Gastroesophageal sphincter (tissue), 3 donors: ENCODE measurements at regions not wholly inside any gene's neighbourhood (a gene's known extent, or its start where the extent isn't known, plus 50 kb on each side); places are given as distances from the start of the nearest gene placed in this dataset.

Source experiments
- POLR2A ChIP-seq, 2 donors: fragments of 450-650 bp; IDR thresholded peaks; one replicate each; pipeline ENCODE4 v1.6.1; 2017; ENCODE audit warnings: antibody characterized with exemption in 2 of 2, mild to moderate bottlenecking in 2 of 2, moderate library complexity in 1 of 2
- POLR2AphosphoS5 ChIP-seq: sonication (generic); formaldehyde crosslinking; IDR thresholded peaks from one replicate; pipeline ENCODE4 v1.6.1; 2017; ENCODE audit warnings: antibody characterized with exemption
- TF ChIP-seq, protein P1 (sequence below), 4 experiments: fragments of 200-600 bp in 2 of 4; fragments of 450-650 bp in 2 of 4; sonication (generic) in 1 of 4; IDR thresholded peaks; one replicate each; pipeline ENCODE4 v1.5.1; 2017 to 2019; ENCODE audit warnings: antibody characterized with exemption in 4 of 4, mild to moderate bottlenecking in 2 of 4, moderate library complexity in 2 of 4

DNA sequence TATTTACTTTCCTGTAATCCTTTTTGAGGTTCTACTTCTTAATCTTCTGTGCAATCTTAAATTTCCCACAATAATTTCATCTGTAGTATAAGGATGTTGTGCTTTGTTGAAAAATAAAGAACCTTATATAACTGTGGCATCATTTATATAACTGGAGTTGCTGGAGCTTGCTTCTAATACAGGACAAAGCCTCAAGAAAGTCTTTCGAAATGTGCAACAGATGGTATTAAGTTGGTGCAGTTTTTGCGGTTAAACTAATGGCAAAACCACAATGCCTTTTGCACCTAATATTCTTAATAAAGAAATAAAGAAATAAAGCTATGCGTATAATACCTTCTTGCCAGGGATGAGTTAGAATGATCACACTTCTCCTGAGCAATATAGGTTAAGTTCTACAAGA lies 180.0 kb downstream of the KITLG start:
- TF ChIP-seq POLR2AphosphoS5 (no peak), POLR2A (IDR thresholded peaks at IDR 0.05) (no peak)
- TF ChIP-seq, protein P1, sequence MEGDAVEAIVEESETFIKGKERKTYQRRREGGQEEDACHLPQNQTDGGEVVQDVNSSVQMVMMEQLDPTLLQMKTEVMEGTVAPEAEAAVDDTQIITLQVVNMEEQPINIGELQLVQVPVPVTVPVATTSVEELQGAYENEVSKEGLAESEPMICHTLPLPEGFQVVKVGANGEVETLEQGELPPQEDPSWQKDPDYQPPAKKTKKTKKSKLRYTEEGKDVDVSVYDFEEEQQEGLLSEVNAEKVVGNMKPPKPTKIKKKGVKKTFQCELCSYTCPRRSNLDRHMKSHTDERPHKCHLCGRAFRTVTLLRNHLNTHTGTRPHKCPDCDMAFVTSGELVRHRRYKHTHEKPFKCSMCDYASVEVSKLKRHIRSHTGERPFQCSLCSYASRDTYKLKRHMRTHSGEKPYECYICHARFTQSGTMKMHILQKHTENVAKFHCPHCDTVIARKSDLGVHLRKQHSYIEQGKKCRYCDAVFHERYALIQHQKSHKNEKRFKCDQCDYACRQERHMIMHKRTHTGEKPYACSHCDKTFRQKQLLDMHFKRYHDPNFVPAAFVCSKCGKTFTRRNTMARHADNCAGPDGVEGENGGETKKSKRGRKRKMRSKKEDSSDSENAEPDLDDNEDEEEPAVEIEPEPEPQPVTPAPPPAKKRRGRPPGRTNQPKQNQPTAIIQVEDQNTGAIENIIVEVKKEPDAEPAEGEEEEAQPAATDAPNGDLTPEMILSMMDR (IDR thresholded peaks at IDR 0.05) = no peak
